SKM-1 (cell line): ENCODE measurements at regions not wholly inside any gene's neighbourhood (a gene's known extent, or its start where the extent isn't known, plus 50 kb on each side); places are given as distances from the start of the nearest gene placed in this dataset.

Experiments used
- DNase-seq: peaks from one replicate; lab custom pipeline; 2025; ENCODE audit not compliant: unreplicated experiment; lab: John Stamatoyannopoulos, UW

- DNase-seq, result no peak
Measured at GRCh38 chr1:232484856-232485255, 145.1 kb downstream of the SIPA1L2 start.

GRCh38 chr1:232483826-232484225, 146.1 kb downstream of the SIPA1L2 start:
- no peak for DNase-seq

- no peak for DNase-seq
Measured at GRCh38 chr1:232481091-232481490, 148.8 kb downstream of the SIPA1L2 start.

- no peak for DNase-seq
Measured at GRCh38 chr1:232477728-232478127, 152.2 kb downstream of the SIPA1L2 start.

- no peak for DNase-seq
Measured at GRCh38 chr1:232476538-232476950, 153.4 kb downstream of the SIPA1L2 start.

- no peak for DNase-seq
Measured at GRCh38 chr1:232474826-232475225, 155.1 kb downstream of the SIPA1L2 start.

- no peak for DNase-seq
Measured at GRCh38 chr1:232473900-232474299, 156.0 kb downstream of the SIPA1L2 start.

- DNase-seq, result no peak
Measured at GRCh38 chr1:232473324-232473723, 156.6 kb downstream of the SIPA1L2 start.

GRCh38 chr1:232472485-232473041, 157.4 kb downstream of the SIPA1L2 start:
- DNase-seq, result no peak

GRCh38 chr1:232471250-232471649, 158.7 kb downstream of the SIPA1L2 start:
- DNase-seq, result no peak

- DNase-seq, result no peak
Measured at GRCh38 chr1:232470711-232471110, 159.2 kb downstream of the SIPA1L2 start.

- no peak for DNase-seq
Measured at GRCh38 chr1:232468249-232468648, 161.7 kb downstream of the SIPA1L2 start.

GRCh38 chr1:232467073-232467760, 162.7 kb downstream of the SIPA1L2 start:
- DNase-seq, result no peak

GRCh38 chr1:232464325-232464724, 165.6 kb downstream of the SIPA1L2 start:
- DNase-seq, result no peak

GRCh38 chr1:232463225-232463624, 166.7 kb downstream of the SIPA1L2 start:
- DNase-seq, result no peak

- DNase-seq, result no peak
Measured at GRCh38 chr1:232462213-232462612, 167.7 kb downstream of the SIPA1L2 start.

GRCh38 chr1:232459826-232460225, 170.1 kb downstream of the SIPA1L2 start:
- DNase-seq, result no peak

GRCh38 chr1:232459087-232459486, 170.8 kb downstream of the SIPA1L2 start:
- no peak for DNase-seq

- DNase-seq, result no peak
Measured at GRCh38 chr1:232457595-232457994, 172.3 kb downstream of the SIPA1L2 start.

GRCh38 chr1:232456714-232457113, 173.2 kb downstream of the SIPA1L2 start:
- no peak for DNase-seq

GRCh38 chr1:232454227-232454886, 175.6 kb downstream of the SIPA1L2 start:
- DNase-seq, result no peak

GRCh38 chr1:232452736-232453440, 177.0 kb downstream of the SIPA1L2 start:
- DNase-seq, result no peak
